ENCODE measurements at regions not wholly inside any gene's neighbourhood (a gene's known extent, or its start where the extent isn't known, plus 50 kb on each side); places are given as distances from the start of the nearest gene placed in this dataset.

DNA sequence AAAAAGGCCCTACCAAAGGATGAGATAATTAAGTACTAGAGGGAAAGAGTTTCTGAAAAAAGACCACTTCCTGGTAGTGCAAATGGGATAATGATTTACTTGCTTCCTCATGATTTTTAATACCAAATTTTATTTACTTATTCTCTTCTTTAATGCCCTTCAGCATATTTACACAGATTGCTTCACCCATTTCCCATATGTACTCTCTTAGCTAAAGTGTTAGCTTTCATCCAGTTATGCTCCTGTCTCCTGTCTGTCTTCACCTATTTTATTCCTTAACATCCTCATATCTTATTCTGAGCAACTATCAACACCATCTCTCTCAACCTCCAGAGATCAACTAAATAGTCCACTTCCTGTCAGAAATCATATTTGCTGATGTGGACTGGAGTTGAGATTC is 183.2 kb upstream of the HS3ST1 start:
- Histone ChIP-seq H3K27me3 (ENCODE audit: insufficient read depth in 3 of 3, low read length in 2 of 3) (no peaks in the 10 kb centered on the region), H3K9me3 (no peaks in the 10 kb centered on the region), H3K4me1 (no peaks in the 10 kb centered on the region), H3K27ac (no peak overlapping the region), H3K4me3 (no peak overlapping the region), H3K36me3 (ENCODE audit: insufficient read depth in 1 of 2, low read depth in 1 of 2) (no peaks in the 10 kb centered on the region)
- DNase-seq: no peak
- intact Hi-C loops (cut with DNase I): no loop called here
- TF ChIP-seq, protein P1, sequence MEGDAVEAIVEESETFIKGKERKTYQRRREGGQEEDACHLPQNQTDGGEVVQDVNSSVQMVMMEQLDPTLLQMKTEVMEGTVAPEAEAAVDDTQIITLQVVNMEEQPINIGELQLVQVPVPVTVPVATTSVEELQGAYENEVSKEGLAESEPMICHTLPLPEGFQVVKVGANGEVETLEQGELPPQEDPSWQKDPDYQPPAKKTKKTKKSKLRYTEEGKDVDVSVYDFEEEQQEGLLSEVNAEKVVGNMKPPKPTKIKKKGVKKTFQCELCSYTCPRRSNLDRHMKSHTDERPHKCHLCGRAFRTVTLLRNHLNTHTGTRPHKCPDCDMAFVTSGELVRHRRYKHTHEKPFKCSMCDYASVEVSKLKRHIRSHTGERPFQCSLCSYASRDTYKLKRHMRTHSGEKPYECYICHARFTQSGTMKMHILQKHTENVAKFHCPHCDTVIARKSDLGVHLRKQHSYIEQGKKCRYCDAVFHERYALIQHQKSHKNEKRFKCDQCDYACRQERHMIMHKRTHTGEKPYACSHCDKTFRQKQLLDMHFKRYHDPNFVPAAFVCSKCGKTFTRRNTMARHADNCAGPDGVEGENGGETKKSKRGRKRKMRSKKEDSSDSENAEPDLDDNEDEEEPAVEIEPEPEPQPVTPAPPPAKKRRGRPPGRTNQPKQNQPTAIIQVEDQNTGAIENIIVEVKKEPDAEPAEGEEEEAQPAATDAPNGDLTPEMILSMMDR (IDR thresholded peaks at IDR 0.05): no peak
- ATAC-seq: no peak

DNA sequence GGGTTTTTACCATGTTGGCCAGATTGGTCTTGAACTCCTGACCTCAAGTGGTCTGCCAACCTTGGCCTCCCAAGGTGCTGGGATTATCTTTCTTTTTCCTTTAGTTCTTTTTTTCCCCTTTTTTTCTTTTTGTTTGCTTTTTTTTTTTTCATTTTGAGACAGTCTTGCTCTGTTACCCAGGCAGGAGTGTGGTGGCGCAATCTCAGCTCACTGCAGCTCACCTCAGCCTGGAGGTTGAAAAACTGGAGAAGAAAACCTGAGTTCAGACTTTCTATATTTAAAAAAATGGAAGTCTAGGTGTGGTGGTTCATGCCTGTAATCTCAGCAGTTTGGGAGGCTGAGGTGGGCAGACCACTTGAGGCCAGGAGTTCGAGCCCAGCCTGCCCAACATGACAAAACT is 181.1 kb upstream of the HS3ST1 start:
- TF ChIP-seq, protein P1 (IDR thresholded peaks at IDR 0.05): no peak
- no peak overlapping the region for H3K27ac ChIP-seq
- DNase-seq (no peak), ATAC-seq (no peak)
- no peaks in the 10 kb centered on the region for H3K9me3 ChIP-seq
- H3K4me1 ChIP-seq: no peaks in the 10 kb centered on the region
- 73 to 77% (median 77%) methylated on average over 2 of the region's 2 CpGs for WGBS, 3 donors
- H3K36me3 ChIP-seq (ENCODE audit: insufficient read depth in 1 of 2, low read depth in 1 of 2): no peaks in the 10 kb centered on the region
- intact Hi-C loops (cut with DNase I): no loop called here
- H3K4me3 ChIP-seq: no peak overlapping the region
- no peaks in the 10 kb centered on the region for H3K27me3 ChIP-seq (ENCODE audit: insufficient read depth in 3 of 3, low read length in 2 of 3)

DNA sequence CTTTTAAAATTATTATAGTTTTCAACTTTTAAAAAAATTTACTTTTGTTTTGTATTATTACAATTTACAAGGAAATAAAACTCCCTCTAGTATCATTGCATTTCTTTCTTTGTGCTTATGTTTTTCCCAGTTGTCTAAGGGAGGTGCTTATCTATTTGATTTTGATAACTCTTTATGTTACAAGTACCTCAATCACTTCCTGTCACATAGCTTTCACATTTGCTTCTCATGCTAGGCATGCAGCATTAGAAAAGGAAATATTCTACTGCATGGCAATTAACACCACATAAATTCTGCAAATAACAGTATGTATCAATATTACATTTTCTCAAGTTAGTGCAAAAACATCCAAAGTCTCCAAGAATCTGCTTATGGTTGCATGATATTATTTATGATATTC is 180.3 kb upstream of the HS3ST1 start:
- no peaks in the 10 kb centered on the region for H3K9me3 ChIP-seq
- no peaks in the 10 kb centered on the region for H3K36me3 ChIP-seq (ENCODE audit: insufficient read depth in 1 of 2, low read depth in 1 of 2)
- ATAC-seq (no peak), DNase-seq (no peak)
- H3K27ac ChIP-seq: no peak overlapping the region
- H3K4me3 ChIP-seq: no peak overlapping the region
- H3K4me1 ChIP-seq: no peaks in the 10 kb centered on the region
- no peaks in the 10 kb centered on the region for H3K27me3 ChIP-seq (ENCODE audit: insufficient read depth in 3 of 3, low read length in 2 of 3)
- TF ChIP-seq, protein P1 (IDR thresholded peaks at IDR 0.05): no peak
- intact Hi-C loops (cut with DNase I): no loop called here

DNA sequence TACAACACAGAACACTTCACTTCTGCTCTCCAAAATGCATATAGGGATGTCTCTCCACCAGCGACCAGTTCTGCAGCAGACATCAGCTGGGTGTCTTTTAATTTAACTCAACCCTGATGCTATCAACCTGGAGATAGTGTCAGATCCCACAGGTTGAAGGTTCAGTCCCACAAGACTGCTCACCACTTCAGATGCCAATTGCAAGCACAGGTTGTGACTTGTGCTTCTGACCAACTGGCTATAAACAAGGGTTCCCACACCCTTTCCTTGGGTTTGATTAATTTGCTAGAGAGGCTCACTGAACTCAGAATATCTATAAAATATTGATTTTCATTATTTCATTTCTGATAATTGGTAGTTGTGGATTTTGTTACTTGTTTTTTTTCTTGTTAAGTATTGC is 177.4 kb upstream of the HS3ST1 start:
- TF ChIP-seq, protein P1 (IDR thresholded peaks at IDR 0.05): no peak
- ATAC-seq (no peak), DNase-seq (no peak)
- Histone ChIP-seq H3K27me3 (ENCODE audit: insufficient read depth in 3 of 3, low read length in 2 of 3) (no peaks in the 10 kb centered on the region), H3K4me3 (no peak overlapping the region), H3K9me3 (no peaks in the 10 kb centered on the region), H3K4me1 (no peaks in the 10 kb centered on the region), H3K36me3 (ENCODE audit: insufficient read depth in 1 of 2, low read depth in 1 of 2) (no peaks in the 10 kb centered on the region), H3K27ac (no peak overlapping the region)
- 60 to 74% (median 68%) methylated on average over 1 of the region's 1 CpG for WGBS, 3 donors
- intact Hi-C loops (cut with DNase I): no loop called here

DNA sequence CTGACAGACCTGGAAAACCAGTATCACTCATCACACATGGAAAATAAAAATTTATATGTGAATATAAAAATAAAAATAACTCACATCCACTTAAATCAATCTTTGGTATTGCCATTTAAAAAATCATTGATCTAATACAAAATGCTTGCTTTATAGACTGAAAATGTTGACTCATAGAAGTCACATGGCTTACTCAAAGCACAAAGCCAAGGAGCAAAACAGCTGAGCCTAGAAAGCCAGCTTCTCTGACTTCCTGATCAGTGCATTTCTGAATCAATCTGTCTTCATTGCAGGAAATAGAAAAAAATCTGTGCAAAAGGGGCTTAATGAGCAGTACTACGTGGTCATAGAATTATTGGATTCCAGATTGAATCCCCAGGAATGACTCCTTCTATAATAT is 176.9 kb upstream of the HS3ST1 start:
- Histone ChIP-seq H3K9me3 (no peaks in the 10 kb centered on the region), H3K4me3 (no peak overlapping the region), H3K27me3 (ENCODE audit: insufficient read depth in 3 of 3, low read length in 2 of 3) (no peaks in the 10 kb centered on the region), H3K27ac (no peak overlapping the region), H3K36me3 (ENCODE audit: insufficient read depth in 1 of 2, low read depth in 1 of 2) (no peaks in the 10 kb centered on the region), H3K4me1 (no peaks in the 10 kb centered on the region)
- ATAC-seq (no peak), DNase-seq (no peak)
- intact Hi-C loops (cut with DNase I): no loop called here
- WGBS, 3 donors: 38 to 52% (median 52%) methylated on average over 1 of the region's 1 CpG
- TF ChIP-seq, protein P1 (IDR thresholded peaks at IDR 0.05): no peak
